SK-N-SH treated with all-trans-retinoic acid at 6 μM for 48 hours (cell line): ENCODE measurements at regions not wholly inside any gene's neighbourhood (a gene's known extent, or its start where the extent isn't known, plus 50 kb on each side); places are given as distances from the start of the nearest gene placed in this dataset.

ENCODE experiments used
- ATAC-seq: fragments of 200-7000 bp; cut with Tn5 transposase; 3 replicates; pipeline ENCODE4 v1.9.1; 2020; ENCODE audit warnings: mild to moderate bottlenecking, moderate library complexity
- BACH2 ChIP-seq: fragments of 250-450 bp; sonication (Bioruptor Pico); IDR thresholded peaks from 2 replicates; pipeline ENCODE4 v1.9.0; 2021; ENCODE audit warnings: mild to moderate bottlenecking, borderline replicate concordance
- CREB5 ChIP-seq: fragments of 250-450 bp; sonication (Bioruptor Pico); IDR thresholded peaks from 2 replicates; pipeline ENCODE4 v1.5.1; 2020; ENCODE audit warnings: low read depth, mild to moderate bottlenecking, moderate library complexity
- CSDC2 ChIP-seq: fragments of 250-450 bp; sonication (Bioruptor Pico); IDR thresholded peaks from 2 replicates; pipeline ENCODE4 v1.5.0; 2020; ENCODE audit warnings: mild to moderate bottlenecking, moderate library complexity
- CSRNP3 ChIP-seq: fragments of 250-450 bp; sonication (Bioruptor Pico); IDR thresholded peaks from 2 replicates; pipeline ENCODE4 v1.5.1; 2021; ENCODE audit warnings: mild to moderate bottlenecking, moderate library complexity
- ESRRG ChIP-seq: fragments of 250-450 bp; sonication (Bioruptor Pico); IDR thresholded peaks from 2 replicates; pipeline ENCODE4 v1.6.1; 2021; ENCODE audit warnings: mild to moderate bottlenecking
- GLIS3 ChIP-seq: fragments of 250-450 bp; sonication (Bioruptor Pico); IDR thresholded peaks from 2 replicates; pipeline ENCODE4 v1.5.0; 2020; ENCODE audit warnings: mild to moderate bottlenecking, moderate library complexity
- ISL1 ChIP-seq: fragments of 250-450 bp; sonication (Bioruptor Pico); IDR thresholded peaks from 2 replicates; pipeline ENCODE4 v2.1.2; 2022; ENCODE audit warnings: mild to moderate bottlenecking, moderate library complexity
- OSR1 ChIP-seq: fragments of 250-450 bp; sonication (Bioruptor Pico); IDR thresholded peaks from 2 replicates; pipeline ENCODE4 v1.8.0; 2022; ENCODE audit warnings: moderate library complexity, mild to moderate bottlenecking, inconsistent platforms
- PPARA ChIP-seq: fragments of 250-450 bp; sonication (Bioruptor Pico); IDR thresholded peaks from 2 replicates; pipeline ENCODE4 v1.5.0; 2020; ENCODE audit warnings: mild to moderate bottlenecking, borderline replicate concordance
- RARB ChIP-seq: fragments of 250-450 bp; sonication (Bioruptor Pico); IDR thresholded peaks from 2 replicates; pipeline ENCODE4 v1.8.0; 2021; ENCODE audit warnings: mild to moderate bottlenecking, moderate library complexity
- SNAI2 ChIP-seq: fragments of 250-450 bp; sonication (Bioruptor Pico); IDR thresholded peaks from 2 replicates; pipeline ENCODE4 v1.5.0; 2020; ENCODE audit warnings: mild to moderate bottlenecking, moderate library complexity
- TCF4 ChIP-seq: fragments of 250-450 bp; sonication (Bioruptor Pico); IDR thresholded peaks from 2 replicates; pipeline ENCODE4 v1.8.0; 2021; ENCODE audit warnings: mild to moderate bottlenecking, moderate library complexity, borderline replicate concordance
- TOX ChIP-seq: fragments of 250-450 bp; sonication (Bioruptor Pico); IDR thresholded peaks from 2 replicates; pipeline ENCODE4 v1.8.0; 2021; ENCODE audit warnings: mild to moderate bottlenecking, moderate library complexity, borderline replicate concordance
- TSHZ2 ChIP-seq: fragments of 250-450 bp; sonication (Bioruptor Pico); IDR thresholded peaks from 2 replicates; pipeline ENCODE4 v1.5.0; 2020; ENCODE audit warnings: mild to moderate bottlenecking, moderate library complexity
- ZC3H10 ChIP-seq: fragments of 250-450 bp; sonication (Bioruptor Pico); IDR thresholded peaks from 2 replicates; pipeline ENCODE4 v1.5.1; 2021; ENCODE audit warnings: mild to moderate bottlenecking, moderate library complexity
- ZFP3 ChIP-seq: fragments of 250-450 bp; sonication (Bioruptor Pico); IDR thresholded peaks from 2 replicates; pipeline ENCODE4 v1.5.0; 2020; ENCODE audit warnings: mild to moderate bottlenecking, moderate library complexity
- ZFP30 ChIP-seq: fragments of 450-650 bp; formaldehyde crosslinking; IDR thresholded peaks from 2 replicates; pipeline ENCODE4 v1.5.0; 2022; ENCODE audit warnings: mild to moderate bottlenecking, moderate library complexity
- ZNF565 ChIP-seq: fragments of 450-650 bp; formaldehyde crosslinking; conservative IDR thresholded peaks from 2 replicates; pipeline ENCODE4 v1.5.0; 2020; ENCODE audit warnings: low read depth, mild to moderate bottlenecking, moderate library complexity
- ZNF70 ChIP-seq: fragments of 450-650 bp; formaldehyde crosslinking; IDR thresholded peaks from 2 replicates; pipeline ENCODE4 v1.5.0; 2020; ENCODE audit warnings: mild to moderate bottlenecking, moderate library complexity
- ZNF8 ChIP-seq: fragments of 450-650 bp; formaldehyde crosslinking; IDR thresholded peaks from 2 replicates; pipeline ENCODE4 v1.5.0; 2020; ENCODE audit warnings: mild to moderate bottlenecking, moderate library complexity

- TF ChIP-seq TCF4 (CRISPR knock-in tag) (no peak), RARB (CRISPR knock-in tag) (no peak), OSR1 (CRISPR knock-in tag) (no peak), ISL1 (no peak)
- TF ChIP-seq, all 23 proteins: peak for 0
- no peak for ATAC-seq
Measured at GRCh38 chr10:125556882-125557281, 126.1 kb downstream of the TEX36 start.

GRCh38 chr10:125555743-125556142, 127.2 kb downstream of the TEX36 start:
- no peak for ATAC-seq
- TF ChIP-seq TOX (CRISPR knock-in tag) (no peak), ZNF565 (CRISPR knock-in tag) (no peak), ZC3H10 (CRISPR knock-in tag) (no peak), ZNF8 (no peak), GLIS3 (CRISPR knock-in tag) (no peak), ISL1 (no peak)

GRCh38 chr10:125555267-125555666, 127.7 kb downstream of the TEX36 start:
- TF ChIP-seq CREB5 (CRISPR knock-in tag), result no peak
- TF ChIP-seq SNAI2 (CRISPR knock-in tag), result no peak
- TF ChIP-seq ESRRG (CRISPR knock-in tag), result no peak
- TF ChIP-seq ZC3H10 (CRISPR knock-in tag), result no peak
- TF ChIP-seq PPARA, result no peak
- TF ChIP-seq ZFP3, result no peak
- no peak for TF ChIP-seq ZNF565 (CRISPR knock-in tag)
- TF ChIP-seq CSRNP3 (CRISPR knock-in tag), result no peak
- no peak for TF ChIP-seq CSDC2 (CRISPR knock-in tag)
- no peak for TF ChIP-seq TCF4 (CRISPR knock-in tag)
- TF ChIP-seq GLIS3 (CRISPR knock-in tag), result no peak
- no peak for TF ChIP-seq ZNF70 (CRISPR knock-in tag)
- TF ChIP-seq TOX (CRISPR knock-in tag), result no peak
- TF ChIP-seq ISL1, result no peak
- TF ChIP-seq ZFP30 (CRISPR knock-in tag), result no peak
- TF ChIP-seq TSHZ2 (CRISPR knock-in tag), result no peak
- no peak for TF ChIP-seq BACH2 (CRISPR knock-in tag)
- no peak for TF ChIP-seq RARB (CRISPR knock-in tag)
- no peak for TF ChIP-seq ZNF8
- ATAC-seq, result no peak

- no peak for TF ChIP-seq ZFP3
- no peak for TF ChIP-seq ZNF8
- TF ChIP-seq CREB5 (CRISPR knock-in tag), result no peak
- no peak for TF ChIP-seq SNAI2 (CRISPR knock-in tag)
- TF ChIP-seq GLIS3 (CRISPR knock-in tag), result no peak
- TF ChIP-seq ISL1, result no peak
- TF ChIP-seq CSDC2 (CRISPR knock-in tag), result no peak
- TF ChIP-seq OSR1 (CRISPR knock-in tag), result no peak
- no peak for TF ChIP-seq ZC3H10 (CRISPR knock-in tag)
- TF ChIP-seq TOX (CRISPR knock-in tag), result no peak
- no peak for TF ChIP-seq TSHZ2 (CRISPR knock-in tag)
- no peak for ATAC-seq
Measured at GRCh38 chr10:125554753-125555152, 128.2 kb downstream of the TEX36 start.
